ENCODE measurements at regions not wholly inside any gene's neighbourhood (a gene's known extent, or its start where the extent isn't known, plus 50 kb on each side); places are given as distances from the start of the nearest gene placed in this dataset.

- TF ChIP-seq CTCF (IDR thresholded peaks at IDR 0.05; ENCODE audit: low read length, missing control alignments): no peak
- H3K4me3 ChIP-seq (replicated peaks; ENCODE audit: low read depth, low read length): no peak overlapping the region
- DNase-seq (ENCODE audit: low read depth): no peak
Measured at GRCh38 chr1:19011845-19012231, 55.4 kb upstream of the IFFO2 start.

GRCh38 chr1:19010995-19011844, 54.7 kb upstream of the IFFO2 start:
- TF ChIP-seq CTCF (IDR thresholded peaks at IDR 0.05; ENCODE audit: low read length, missing control alignments): no peak
- no peak overlapping the region for H3K4me3 ChIP-seq (replicated peaks; ENCODE audit: low read depth, low read length)
- peak; percentile 97 for DNase-seq (ENCODE audit: low read depth)

- TF ChIP-seq CTCF (IDR thresholded peaks at IDR 0.05; ENCODE audit: low read length, missing control alignments): no peak
- no peak for DNase-seq (ENCODE audit: low read depth)
- H3K4me3 ChIP-seq (replicated peaks; ENCODE audit: low read depth, low read length): no peak overlapping the region
Measured at GRCh38 chr1:19010503-19010902, 54.0 kb upstream of the IFFO2 start.

- DNase-seq (ENCODE audit: low read depth): peak; percentile 79
- TF ChIP-seq CTCF (IDR thresholded peaks at IDR 0.05; ENCODE audit: low read length, missing control alignments): no peak
- H3K4me3 ChIP-seq (replicated peaks; ENCODE audit: low read depth, low read length): no peak overlapping the region
Measured at GRCh38 chr1:19009882-19010321, 53.4 kb upstream of the IFFO2 start.

- no peak overlapping the region for H3K4me3 ChIP-seq (replicated peaks; ENCODE audit: low read depth, low read length)
- no peak for DNase-seq (ENCODE audit: low read depth)
- TF ChIP-seq CTCF (IDR thresholded peaks at IDR 0.05; ENCODE audit: low read length, missing control alignments): no peak
Measured at GRCh38 chr1:19009126-19009881, 52.8 kb upstream of the IFFO2 start.

- no peak for DNase-seq (ENCODE audit: low read depth)
- no peak for TF ChIP-seq CTCF (IDR thresholded peaks at IDR 0.05; ENCODE audit: low read length, missing control alignments)
- no peak overlapping the region for H3K4me3 ChIP-seq (replicated peaks; ENCODE audit: low read depth, low read length)
Measured at GRCh38 chr1:19007491-19008441, 51.3 kb upstream of the IFFO2 start.
